MM.1S (cell line): ENCODE measurements at regions not wholly inside any gene's neighbourhood (a gene's known extent, or its start where the extent isn't known, plus 50 kb on each side); places are given as distances from the start of the nearest gene placed in this dataset.

ENCODE experiments used
- DNase-seq: peaks from one replicate; pipeline ENCODE4 v3.0.0-alpha.2; 2015
- H2AFZ ChIP-seq: fragments of 300-600 bp; sonication (generic); 2 replicates; pipeline ENCODE4 v1.6.0; 2016; ENCODE audit warnings: antibody characterized with exemption, low read length
- H3F3A ChIP-seq: fragments of 300-600 bp; sonication (generic); 2 replicates; pipeline ENCODE4 v1.6.1; 2016; ENCODE audit warnings: mild to moderate bottlenecking, antibody characterized with exemption, low read length, moderate library complexity, mixed read lengths; ENCODE audit not compliant: insufficient read depth
- H3K27ac ChIP-seq: fragments of 300-600 bp; sonication (generic); 2 replicates; pipeline ENCODE4 v1.5.1; 2016; ENCODE audit warnings: mild to moderate bottlenecking, low read length
- H3K27me3 ChIP-seq: fragments of 300-600 bp; sonication (generic); replicated peaks from 2 replicates; pipeline ENCODE4 v1.6.0; 2016; ENCODE audit warnings: low read length; ENCODE audit not compliant: insufficient read depth
- H3K36me3 ChIP-seq: fragments of 300-600 bp; sonication (generic); replicated peaks from 2 replicates; pipeline ENCODE4 v1.6.1; 2016; ENCODE audit warnings: mild to moderate bottlenecking, low read length, mixed read lengths; ENCODE audit not compliant: insufficient read depth
- H3K4me1 ChIP-seq: fragments of 300-600 bp; sonication (generic); 2 replicates; pipeline ENCODE4 v1.6.1; 2016; ENCODE audit warnings: low read length, mixed read lengths
- H3K4me2 ChIP-seq: fragments of 300-600 bp; sonication (generic); 2 replicates; pipeline ENCODE4 v1.6.0; 2016; ENCODE audit warnings: low read depth, low read length
- H3K4me3 ChIP-seq: fragments of 300-600 bp; sonication (generic); 2 replicates; pipeline ENCODE4 v1.5.1; 2016; ENCODE audit warnings: low read length, mixed read lengths
- H3K79me2 ChIP-seq: fragments of 300-600 bp; sonication (generic); 2 replicates; pipeline ENCODE4 v1.6.1; 2016; ENCODE audit warnings: mixed run types, low read length, mixed read lengths
- H3K9ac ChIP-seq: fragments of 300-600 bp; sonication (generic); 2 replicates; pipeline ENCODE4 v1.6.1; 2016; ENCODE audit warnings: low read length, mixed read lengths
- H3K9me2 ChIP-seq: fragments of 300-600 bp; sonication (generic); replicated peaks from 2 replicates; pipeline ENCODE4 v1.6.1; 2016; ENCODE audit warnings: mild to moderate bottlenecking, low read length, mixed read lengths; ENCODE audit not compliant: insufficient read depth
- H3K9me3 ChIP-seq: fragments of 300-600 bp; sonication (generic); replicated peaks from 2 replicates; pipeline ENCODE4 v1.6.1; 2016; ENCODE audit warnings: mild to moderate bottlenecking, low read length, mixed read lengths; ENCODE audit not compliant: insufficient read depth
- H4K20me1 ChIP-seq: fragments of 300-600 bp; sonication (generic); 2 replicates; pipeline ENCODE4 v1.6.1; 2016; ENCODE audit warnings: mild to moderate bottlenecking, low read length, moderate library complexity, mixed read lengths; ENCODE audit not compliant: insufficient read depth
- EZH2 ChIP-seq: fragments of 300-600 bp; sonication (generic); optimal IDR thresholded peaks from 2 replicates; pipeline ENCODE3; 2017; ENCODE audit warnings: low read depth, mild to moderate bottlenecking, antibody characterized with exemption, low read length, mixed read lengths
- EZH2phosphoT487 ChIP-seq: fragments of 300-600 bp; sonication (generic); IDR thresholded peaks from 2 replicates; pipeline ENCODE4 v1.6.1; 2018; ENCODE audit warnings: antibody characterized with exemption, low read length
- TF ChIP-seq, protein P1 (sequence below): fragments of 300-600 bp; sonication (generic); IDR thresholded peaks from 2 replicates; pipeline ENCODE4 v1.5.1; 2016; ENCODE audit warnings: antibody characterized with exemption, low read length, mixed read lengths

DNA sequence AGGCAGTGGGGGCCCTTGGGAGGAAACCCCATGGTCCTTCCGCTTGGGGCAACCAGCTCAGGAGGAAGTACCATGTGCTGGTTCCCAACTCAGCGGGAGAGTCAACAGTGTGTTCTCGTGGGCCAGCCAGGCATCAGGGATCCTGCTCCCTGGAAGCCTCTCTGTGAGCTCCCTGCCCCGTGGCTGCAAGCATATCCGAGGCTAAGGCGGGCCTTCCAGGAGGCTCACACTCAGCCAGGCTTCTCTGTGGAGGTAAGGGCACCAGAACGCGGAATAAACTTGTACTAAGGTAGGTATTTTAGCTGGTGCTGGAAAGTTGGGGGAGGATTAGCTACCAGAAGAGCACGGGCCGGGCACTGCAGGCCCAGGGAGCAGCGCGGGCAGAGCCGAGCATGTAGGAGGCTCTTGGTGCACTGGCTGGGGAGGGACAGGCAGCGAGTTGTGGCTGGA lies 74.7 kb upstream of the POU3F1 start:
- Histone ChIP-seq H3F3A (no peaks in the 10 kb centered on the region), H3K9me3 (no peaks in the 10 kb centered on the region), H3K36me3 (no peaks in the 10 kb centered on the region), H3K27ac (no peak overlapping the region), H2AFZ (no peak overlapping the region), H3K9me2 (no peaks in the 10 kb centered on the region), H4K20me1 (no peaks in the 10 kb centered on the region), H3K27me3 (no peaks in the 10 kb centered on the region), H3K4me2 (no peak overlapping the region), H3K9ac (no peak overlapping the region), H3K4me1 (no peaks in the 10 kb centered on the region), H3K79me2 (no peaks in the 10 kb centered on the region), H3K4me3 (no peak overlapping the region)
- TF ChIP-seq, protein P1, sequence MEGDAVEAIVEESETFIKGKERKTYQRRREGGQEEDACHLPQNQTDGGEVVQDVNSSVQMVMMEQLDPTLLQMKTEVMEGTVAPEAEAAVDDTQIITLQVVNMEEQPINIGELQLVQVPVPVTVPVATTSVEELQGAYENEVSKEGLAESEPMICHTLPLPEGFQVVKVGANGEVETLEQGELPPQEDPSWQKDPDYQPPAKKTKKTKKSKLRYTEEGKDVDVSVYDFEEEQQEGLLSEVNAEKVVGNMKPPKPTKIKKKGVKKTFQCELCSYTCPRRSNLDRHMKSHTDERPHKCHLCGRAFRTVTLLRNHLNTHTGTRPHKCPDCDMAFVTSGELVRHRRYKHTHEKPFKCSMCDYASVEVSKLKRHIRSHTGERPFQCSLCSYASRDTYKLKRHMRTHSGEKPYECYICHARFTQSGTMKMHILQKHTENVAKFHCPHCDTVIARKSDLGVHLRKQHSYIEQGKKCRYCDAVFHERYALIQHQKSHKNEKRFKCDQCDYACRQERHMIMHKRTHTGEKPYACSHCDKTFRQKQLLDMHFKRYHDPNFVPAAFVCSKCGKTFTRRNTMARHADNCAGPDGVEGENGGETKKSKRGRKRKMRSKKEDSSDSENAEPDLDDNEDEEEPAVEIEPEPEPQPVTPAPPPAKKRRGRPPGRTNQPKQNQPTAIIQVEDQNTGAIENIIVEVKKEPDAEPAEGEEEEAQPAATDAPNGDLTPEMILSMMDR = no peak
- TF ChIP-seq EZH2 (no peak), EZH2phosphoT487 (no peak)
- no peak for DNase-seq

DNA sequence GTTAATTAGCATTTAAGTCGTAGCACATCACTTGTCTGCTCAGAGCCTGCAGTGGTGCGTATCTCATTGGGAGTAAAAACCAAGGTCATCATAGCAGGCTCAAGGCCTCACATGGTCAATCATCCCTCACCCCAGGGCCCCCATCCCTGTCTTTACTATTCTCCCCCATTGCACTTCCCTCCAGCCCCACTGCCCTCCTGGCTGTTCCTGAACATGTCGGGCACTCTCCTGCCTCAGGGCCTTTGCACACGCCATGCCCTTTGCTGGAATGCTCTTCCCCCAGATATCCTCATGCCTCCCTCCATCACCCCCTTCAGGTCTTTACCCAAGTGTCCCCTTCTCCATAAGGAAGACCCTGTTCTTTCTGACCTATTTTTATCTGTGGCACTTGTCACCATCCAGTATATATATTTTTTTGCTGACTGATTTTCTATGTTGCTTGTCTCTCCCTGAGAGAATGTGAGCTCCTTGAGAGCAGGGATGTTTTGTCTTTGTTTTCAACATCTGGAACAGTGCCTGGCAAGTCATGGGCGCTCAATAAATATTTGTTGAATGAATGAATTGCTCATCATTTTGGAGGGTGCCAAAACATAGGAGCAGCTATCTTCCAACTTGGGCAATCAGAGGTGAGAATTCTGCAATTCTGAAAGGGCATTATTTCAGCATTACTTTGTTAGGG lies 74.1 kb upstream of the POU3F1 start:
- Histone ChIP-seq H3K4me3 (no peak overlapping the region), H3K4me1 (no peaks in the 10 kb centered on the region), H3F3A (no peaks in the 10 kb centered on the region), H3K9me2 (no peaks in the 10 kb centered on the region), H3K79me2 (no peaks in the 10 kb centered on the region), H3K9me3 (no peaks in the 10 kb centered on the region), H3K4me2 (no peak overlapping the region), H2AFZ (no peak overlapping the region), H3K27me3 (no peaks in the 10 kb centered on the region), H4K20me1 (no peaks in the 10 kb centered on the region), H3K9ac (no peak overlapping the region), H3K27ac (no peak overlapping the region), H3K36me3 (no peaks in the 10 kb centered on the region)
- TF ChIP-seq EZH2 (no peak), EZH2phosphoT487 (no peak)
- TF ChIP-seq, protein P1 = no peak
- DNase-seq = no peak

DNA sequence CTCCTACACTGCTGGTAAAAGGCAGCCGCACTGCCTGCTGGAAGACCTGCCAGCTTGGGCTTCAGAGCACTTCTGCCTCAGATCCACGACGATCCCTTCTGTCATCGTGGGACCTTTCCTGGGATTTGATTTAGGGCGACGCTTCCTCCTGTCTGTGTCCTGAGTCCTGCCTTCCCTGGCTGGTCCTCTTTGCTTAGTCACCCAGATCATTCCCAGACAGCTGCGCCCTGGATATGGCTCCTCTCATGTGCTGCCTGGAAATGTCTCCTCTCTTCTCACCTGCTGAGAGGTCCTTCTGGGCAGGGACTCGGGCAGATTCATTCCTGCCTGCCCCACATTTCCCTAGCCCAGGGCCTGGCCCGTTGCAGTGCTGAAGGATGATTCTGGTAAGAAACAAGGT lies 72.4 kb upstream of the POU3F1 start:
- Histone ChIP-seq H3K36me3 (no peaks in the 10 kb centered on the region), H3K4me1 (no peaks in the 10 kb centered on the region), H3K9ac (no peak overlapping the region), H3K27ac (no peak overlapping the region), H3K79me2 (no peaks in the 10 kb centered on the region), H4K20me1 (no peaks in the 10 kb centered on the region), H3F3A (no peaks in the 10 kb centered on the region), H3K4me3 (no peak overlapping the region), H3K9me3 (no peaks in the 10 kb centered on the region), H3K9me2 (no peaks in the 10 kb centered on the region), H3K27me3 (no peaks in the 10 kb centered on the region), H3K4me2 (no peak overlapping the region), H2AFZ (no peak overlapping the region)
- TF ChIP-seq EZH2phosphoT487 (no peak), EZH2 (no peak)
- TF ChIP-seq, protein P1 = no peak
- DNase-seq = no peak
